Ishikawa (cell line): ENCODE measurements at regions not wholly inside any gene's neighbourhood (a gene's known extent, or its start where the extent isn't known, plus 50 kb on each side); places are given as distances from the start of the nearest gene placed in this dataset.

ENCODE experiments used
- CEBPB ChIP-seq: IDR thresholded peaks from 2 replicates; pipeline ENCODE4 v1.6.1; 2012
- EP300 ChIP-seq: IDR thresholded peaks from 2 replicates; pipeline ENCODE4 v1.6.1; 2012; ENCODE audit warnings: borderline replicate concordance
- MAX ChIP-seq: IDR thresholded peaks from 2 replicates; pipeline ENCODE4 v1.6.1; 2012
- NFIC ChIP-seq: IDR thresholded peaks from 2 replicates; pipeline ENCODE4 v1.6.1; 2012
- RAD21 ChIP-seq: IDR thresholded peaks from 2 replicates; pipeline ENCODE4 v1.6.1; 2012; ENCODE audit warnings: low read depth
- REST ChIP-seq: IDR thresholded peaks from 2 replicates; pipeline ENCODE4 v1.6.1; 2012; ENCODE audit warnings: low read depth, mild to moderate bottlenecking
- TAF1 ChIP-seq: IDR thresholded peaks from 2 replicates; pipeline ENCODE4 v1.6.1; 2012; ENCODE audit warnings: low read depth, mild to moderate bottlenecking
- TCF12 ChIP-seq: IDR thresholded peaks from 2 replicates; pipeline ENCODE4 v1.6.1; 2012; ENCODE audit warnings: low read depth
- USF1 ChIP-seq: IDR thresholded peaks from 2 replicates; pipeline ENCODE4 v1.6.1; 2012

- TF ChIP-seq MAX = no peak
- TF ChIP-seq EP300 = no peak
- no peak for TF ChIP-seq RAD21
- no peak for TF ChIP-seq CEBPB
- TF ChIP-seq USF1 = no peak
- no peak for TF ChIP-seq NFIC
- TF ChIP-seq TAF1 = no peak
- no peak for TF ChIP-seq REST
- no peak for TF ChIP-seq TCF12
Measured at GRCh38 chr7:131889572-131890150, 333.2 kb upstream of the PODXL start.
